Esophagus squamous epithelium (tissue), 5 donors: ENCODE measurements at regions not wholly inside any gene's neighbourhood (a gene's known extent, or its start where the extent isn't known, plus 50 kb on each side); places are given as distances from the start of the nearest gene placed in this dataset.

ENCODE experiments used
- DNase-seq: peaks from one replicate; lab custom pipeline; 2025; lab: John Stamatoyannopoulos, UW
- H3K27ac ChIP-seq, 4 donors: fragments of 200-600 bp; sonication (generic); one replicate each; pipeline ENCODE4 v1.5.1; 2016 to 2019; ENCODE audit warnings: mild to moderate bottlenecking in 1 of 4
- H3K27me3 ChIP-seq, 4 donors: fragments of 200-600 bp; sonication (generic); 1 replicate in 3 of 4; 2 replicates in 1 of 4; pipeline versions ENCODE4 v1.5.1 to v1.6.0; 2017 to 2021; ENCODE audit warnings: antibody characterized with exemption in 1 of 4
- H3K36me3 ChIP-seq, 3 donors: fragments of 200-600 bp; sonication (generic); one replicate each; pipeline ENCODE4 v1.5.1; 2016 to 2019
- H3K4me1 ChIP-seq, 3 donors: fragments of 200-600 bp; sonication (generic); one replicate each; pipeline ENCODE4 v1.5.1; 2017 to 2019
- H3K4me3 ChIP-seq, 4 donors: fragments of 200-600 bp; sonication (generic); 1 replicate in 3 of 4; 2 replicates in 1 of 4; pipeline ENCODE4 v1.5.1; 2016 to 2019; ENCODE audit warnings: mild to moderate bottlenecking in 2 of 4, moderate library complexity in 1 of 4
- H3K9me3 ChIP-seq, 3 donors: fragments of 200-600 bp; sonication (generic); one replicate each; pipeline ENCODE4 v1.5.1; 2016 to 2019
- POLR2A ChIP-seq, 4 donors: fragments of 450-650 bp; IDR thresholded peaks; one replicate each; pipeline ENCODE4 v1.6.1; 2017; ENCODE audit warnings: antibody characterized with exemption in 4 of 4, mild to moderate bottlenecking in 4 of 4, moderate library complexity in 3 of 4
- WGBS, 2 donors: methylation state at CpG; one replicate each; pipeline ENCODE4 v1.1.5; 2018; 5-methylcytosine and 5-hydroxymethylcytosine counted together
- intact Hi-C: fragments of 100-400 bp; cut with DNase I; formaldehyde crosslinking; loops from one replicate; pipeline ENCODE4 v1.15.0; 2022
- small RNA-seq, 4 donors: library from RNA; depleted of rRNA; stranded (forward); fragments of <200 nt; gene quantifications; one replicate each; pipeline ENCODE3, GENCODE V24; 2016
- TF ChIP-seq, protein P1 (sequence below), 6 experiments: fragments of 450-650 bp in 4 of 6; fragments of 200-600 bp in 2 of 6; sonication (generic) in 2 of 6; IDR thresholded peaks; one replicate each; pipeline ENCODE4 v1.5.1; 2016 to 2019; ENCODE audit warnings: antibody characterized with exemption in 6 of 6, mild to moderate bottlenecking in 4 of 6, moderate library complexity in 4 of 6
- donor health status: DM: yes; HTN: yes; CAD: no.

- Histone ChIP-seq H3K4me1 (peaks cover 14 to 28% (median 25%) of the 10 kb centered on the region in 3 donors), H3K36me3 (no peaks in the 10 kb centered on the region), H3K9me3 (no peaks in the 10 kb centered on the region), H3K27me3 (no peaks in the 10 kb centered on the region), H3K4me3 (no peak overlapping the region), H3K27ac (peak overlapping the region in 3 of 4 donors; percentile 25 to 44 (median 39))
- WGBS, 2 donors: 63 to 64% methylated on average over 5 to 6 of the region's 6 CpGs
- DNase-seq: no peak
- TF ChIP-seq POLR2A (IDR thresholded peaks at IDR 0.05): no peak
- TF ChIP-seq, protein P1, sequence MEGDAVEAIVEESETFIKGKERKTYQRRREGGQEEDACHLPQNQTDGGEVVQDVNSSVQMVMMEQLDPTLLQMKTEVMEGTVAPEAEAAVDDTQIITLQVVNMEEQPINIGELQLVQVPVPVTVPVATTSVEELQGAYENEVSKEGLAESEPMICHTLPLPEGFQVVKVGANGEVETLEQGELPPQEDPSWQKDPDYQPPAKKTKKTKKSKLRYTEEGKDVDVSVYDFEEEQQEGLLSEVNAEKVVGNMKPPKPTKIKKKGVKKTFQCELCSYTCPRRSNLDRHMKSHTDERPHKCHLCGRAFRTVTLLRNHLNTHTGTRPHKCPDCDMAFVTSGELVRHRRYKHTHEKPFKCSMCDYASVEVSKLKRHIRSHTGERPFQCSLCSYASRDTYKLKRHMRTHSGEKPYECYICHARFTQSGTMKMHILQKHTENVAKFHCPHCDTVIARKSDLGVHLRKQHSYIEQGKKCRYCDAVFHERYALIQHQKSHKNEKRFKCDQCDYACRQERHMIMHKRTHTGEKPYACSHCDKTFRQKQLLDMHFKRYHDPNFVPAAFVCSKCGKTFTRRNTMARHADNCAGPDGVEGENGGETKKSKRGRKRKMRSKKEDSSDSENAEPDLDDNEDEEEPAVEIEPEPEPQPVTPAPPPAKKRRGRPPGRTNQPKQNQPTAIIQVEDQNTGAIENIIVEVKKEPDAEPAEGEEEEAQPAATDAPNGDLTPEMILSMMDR (IDR thresholded peaks at IDR 0.05): no peak
- intact Hi-C loops: no loop called here
Observed at GRCh38 chr10:31583293-31583692, 264.3 kb downstream of the ZEB1 start.

DNA sequence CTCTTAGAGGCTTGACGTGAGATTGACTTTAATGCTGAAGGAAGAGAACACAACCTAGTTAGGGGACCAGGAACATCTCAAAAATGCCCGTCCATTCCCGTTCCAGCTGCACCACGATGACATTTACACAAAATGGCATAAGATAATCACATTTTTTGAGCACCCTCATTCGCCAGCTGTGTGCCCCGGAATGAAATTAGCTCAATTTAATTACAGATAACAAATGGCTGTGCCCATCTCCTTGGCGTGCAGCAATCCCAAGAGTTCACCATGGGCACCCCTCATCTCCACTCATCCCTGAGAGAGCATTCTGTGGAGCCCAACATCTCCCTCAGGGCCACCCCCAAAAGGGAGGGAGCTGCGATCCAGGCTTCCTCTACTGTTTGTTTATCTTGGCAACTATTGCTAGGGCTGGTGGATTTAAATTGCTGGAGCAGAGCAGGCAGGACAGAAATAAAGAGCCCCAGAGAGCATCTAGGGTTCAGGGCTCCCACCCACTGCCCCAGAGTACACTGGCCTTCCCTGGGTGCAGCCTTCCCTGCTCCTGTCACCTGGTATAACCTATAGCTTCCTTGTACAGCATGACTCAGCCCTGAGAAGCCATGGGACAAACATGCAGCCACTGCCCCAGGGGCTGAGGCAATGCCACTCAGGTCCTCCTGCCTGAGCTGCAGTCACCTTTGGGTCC, 263.5 kb downstream of the ZEB1 start:
- 54 to 59% methylated on average over 7 to 8 of the region's 8 CpGs for whole genome bisulfite sequencing, 2 donors
- H3K4me1 ChIP-seq: peaks cover 14 to 28% (median 25%) of the 10 kb centered on the region in 3 donors
- no peak for TF ChIP-seq POLR2A (IDR thresholded peaks at IDR 0.05)
- TF ChIP-seq, protein P1 (IDR thresholded peaks at IDR 0.05): no peak
- no peaks in the 10 kb centered on the region for H3K9me3 ChIP-seq
- H3K36me3 ChIP-seq: no peaks in the 10 kb centered on the region
- peak overlapping the region in 3 of 4 donors; percentile 25 to 44 (median 39) for H3K27ac ChIP-seq
- no peaks in the 10 kb centered on the region for H3K27me3 ChIP-seq
- H3K4me3 ChIP-seq: no peak overlapping the region
- no peak for DNase-seq
- intact Hi-C loops: no loop called here

DNA sequence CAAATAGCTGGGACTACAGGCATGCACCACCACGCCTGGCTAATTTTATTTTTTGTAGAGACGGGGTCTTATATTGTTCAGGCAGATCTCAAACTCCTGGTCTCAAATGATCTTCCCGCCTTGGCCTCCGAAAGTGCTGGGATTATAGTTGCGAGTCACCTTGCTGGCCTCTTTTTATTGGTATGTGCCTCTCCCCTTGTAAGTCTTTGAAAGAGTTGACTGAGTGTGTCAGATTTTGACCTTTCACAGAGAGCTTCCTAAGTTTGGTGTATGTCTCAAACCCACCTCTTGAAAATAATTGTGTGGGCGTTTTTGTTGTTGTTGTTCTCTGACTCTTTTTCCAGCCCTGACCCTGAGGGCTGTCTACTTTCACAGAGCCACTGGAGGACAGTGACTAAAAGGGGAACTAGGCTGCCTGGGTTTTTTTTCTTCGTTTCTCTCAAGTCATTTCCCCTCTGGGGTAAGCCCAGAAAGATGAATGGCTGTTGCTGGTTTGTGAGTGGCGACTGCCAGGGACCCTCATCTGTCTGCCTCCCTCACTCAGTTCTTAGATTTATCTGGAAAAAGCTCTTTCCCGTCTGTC, 262.8 kb downstream of the ZEB1 start:
- intact Hi-C loops: no loop called here
- Histone ChIP-seq H3K27ac (peak overlapping the region in 3 of 4 donors; percentile 18 to 44 (median 25)), H3K4me1 (peaks cover 14 to 28% (median 25%) of the 10 kb centered on the region in 3 donors), H3K9me3 (no peaks in the 10 kb centered on the region), H3K4me3 (no peak overlapping the region), H3K36me3 (no peaks in the 10 kb centered on the region), H3K27me3 (no peaks in the 10 kb centered on the region)
- no peak for DNase-seq
- TF ChIP-seq, protein P1 (IDR thresholded peaks at IDR 0.05): no peak
- no peak for TF ChIP-seq POLR2A (IDR thresholded peaks at IDR 0.05)
- WGBS, 2 donors: 55 to 68% methylated on average over 9 of the region's 9 CpGs

GRCh38 chr10:31580646-31581045, 261.6 kb downstream of the ZEB1 start:
- Histone ChIP-seq H3K9me3 (no peaks in the 10 kb centered on the region), H3K27me3 (no peaks in the 10 kb centered on the region), H3K36me3 (no peaks in the 10 kb centered on the region), H3K27ac (no peak overlapping the region), H3K4me3 (no peak overlapping the region), H3K4me1 (peaks cover 14 to 28% (median 25%) of the 10 kb centered on the region in 3 donors)
- 73 to 80% methylated on average over 4 to 5 of the region's 5 CpGs for WGBS, 2 donors
- intact Hi-C loops: no loop called here
- no peak for DNase-seq
- TF ChIP-seq, protein P1 (IDR thresholded peaks at IDR 0.05): no peak
- no peak for TF ChIP-seq POLR2A (IDR thresholded peaks at IDR 0.05)

Small RNAs in the stretch of these regions (small RNA-seq; reads per million reads assigned to genes)
- gene AL161935.2: 0 reads per million in 4 donors
